NCI-H1694 treated with DMSO at 0.1 percent for 48 hours (cell line): ENCODE measurements at regions not wholly inside any gene's neighbourhood (a gene's known extent, or its start where the extent isn't known, plus 50 kb on each side); places are given as distances from the start of the nearest gene placed in this dataset.

Experiments used
- DNase-seq: peaks from one replicate; lab custom pipeline; 2025; lab: John Stamatoyannopoulos, UW

DNA sequence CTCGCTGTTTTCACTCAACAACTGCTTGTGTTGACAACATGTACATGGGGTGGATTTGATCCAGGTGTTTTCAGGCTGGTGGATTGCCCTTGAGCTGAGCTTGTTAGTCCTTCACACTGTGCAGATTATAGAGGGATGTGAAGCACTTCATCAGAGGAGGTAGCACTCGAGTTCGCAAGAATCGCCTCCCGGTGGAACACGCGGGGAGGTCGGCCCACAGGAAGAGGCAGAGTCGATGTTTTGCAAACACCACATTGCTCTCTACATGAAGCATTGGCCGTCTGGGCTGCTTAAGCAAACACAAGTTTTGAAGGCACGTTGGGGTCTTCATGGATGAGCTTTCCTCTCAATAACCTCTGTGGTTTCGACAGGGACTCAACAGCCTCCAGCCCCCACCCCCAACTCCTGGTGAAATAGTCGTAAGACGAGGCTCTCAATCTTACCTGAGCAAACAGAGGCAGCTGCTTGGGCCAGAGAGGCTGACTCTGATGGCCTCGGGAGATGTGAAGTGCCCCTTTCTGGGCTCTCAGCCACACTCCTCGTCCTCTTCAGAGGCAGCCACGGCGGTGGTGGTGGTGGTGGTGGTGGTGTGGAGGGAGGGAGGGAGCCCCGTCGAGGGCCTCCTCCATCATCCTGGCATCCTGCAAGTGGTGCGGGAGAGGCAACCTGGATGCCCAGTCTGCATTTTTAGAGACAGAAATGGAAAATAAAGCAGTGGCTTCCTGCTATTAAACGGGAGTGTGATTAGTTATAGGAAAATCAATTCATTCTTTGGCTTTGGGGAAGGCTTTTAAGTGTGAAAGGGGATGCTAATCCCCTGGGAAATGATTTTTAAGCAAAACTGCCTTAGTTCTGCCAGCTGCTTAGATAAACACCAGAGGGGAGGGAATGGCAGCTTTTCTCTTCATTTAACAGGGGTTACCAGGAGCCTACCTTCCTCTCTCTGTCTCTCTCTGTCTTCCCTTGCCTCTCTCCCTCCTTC lies 552.5 kb upstream of the EEF2KMT start:
- no peak for DNase-seq

DNA sequence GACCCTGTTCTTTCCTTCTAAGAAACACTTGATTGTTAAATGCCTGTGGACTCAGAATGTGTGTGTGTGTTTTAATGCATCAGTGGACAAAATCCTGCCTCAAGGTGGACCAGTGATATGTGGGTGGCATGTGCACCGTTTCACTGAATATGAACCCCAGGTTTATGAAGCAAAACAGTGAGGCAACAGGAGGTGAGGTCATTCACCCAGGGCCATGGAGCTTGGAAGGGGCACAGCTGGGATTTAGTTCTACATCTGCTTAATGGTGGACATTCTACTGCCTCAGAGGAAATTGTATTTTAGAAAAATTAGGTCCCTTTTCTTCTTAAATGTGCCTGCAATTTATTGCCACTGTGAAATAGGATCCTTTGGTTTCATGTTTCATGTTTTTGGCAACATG lies 549.5 kb upstream of the EEF2KMT start:
- no peak for DNase-seq

DNA sequence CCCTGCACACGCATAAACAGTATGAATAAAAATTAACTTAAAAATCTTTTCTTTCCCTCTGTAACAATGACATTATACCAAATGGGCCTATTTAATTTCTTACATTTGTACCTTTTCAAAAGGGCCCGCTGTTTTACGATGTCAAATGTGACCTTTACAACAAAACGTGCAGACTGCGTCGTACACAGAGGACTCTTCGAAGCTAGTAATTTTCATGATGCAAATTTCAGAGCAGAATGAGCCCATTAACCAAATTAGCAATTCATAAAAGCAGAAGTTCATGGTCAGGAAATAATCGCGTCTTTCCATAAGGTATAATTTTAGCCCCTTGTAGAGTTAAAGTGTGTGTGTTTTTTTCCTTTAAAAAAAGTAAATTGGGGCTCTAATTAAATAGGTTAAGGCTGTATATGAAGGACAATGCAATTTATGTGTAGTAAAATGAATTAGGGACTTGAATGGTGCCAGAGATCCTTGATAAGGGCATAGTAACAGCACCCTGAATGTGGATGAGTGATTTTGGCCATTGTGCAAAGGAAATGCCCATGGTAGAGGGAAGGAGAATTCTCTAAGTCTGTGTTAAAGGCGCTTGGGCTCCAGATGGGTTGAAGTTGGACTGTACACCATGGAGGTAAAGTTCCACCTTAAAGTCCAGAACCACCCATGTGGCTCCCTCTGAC lies 546.4 kb upstream of the EEF2KMT start:
- DNase-seq: no peak

DNA sequence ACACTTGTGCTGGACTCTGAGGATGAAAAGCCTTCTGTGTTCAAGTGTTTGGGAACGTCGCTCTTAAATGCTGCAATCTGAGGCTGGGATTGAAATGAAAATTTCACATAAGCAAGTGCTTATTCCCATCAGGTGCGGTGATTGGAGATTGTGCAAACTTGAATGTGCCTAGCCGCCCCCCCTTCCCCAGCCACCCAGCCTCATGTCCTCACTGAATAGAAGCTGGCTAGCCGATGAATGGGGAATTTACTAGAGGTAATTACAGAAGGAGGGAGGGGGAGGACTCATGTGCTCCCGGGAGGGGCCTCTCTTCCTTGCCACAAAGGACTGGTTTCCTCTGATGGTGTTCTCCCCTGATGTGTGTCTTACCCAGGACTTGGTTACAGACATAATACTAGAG lies 544.8 kb upstream of the EEF2KMT start:
- DNase-seq: no peak

DNA sequence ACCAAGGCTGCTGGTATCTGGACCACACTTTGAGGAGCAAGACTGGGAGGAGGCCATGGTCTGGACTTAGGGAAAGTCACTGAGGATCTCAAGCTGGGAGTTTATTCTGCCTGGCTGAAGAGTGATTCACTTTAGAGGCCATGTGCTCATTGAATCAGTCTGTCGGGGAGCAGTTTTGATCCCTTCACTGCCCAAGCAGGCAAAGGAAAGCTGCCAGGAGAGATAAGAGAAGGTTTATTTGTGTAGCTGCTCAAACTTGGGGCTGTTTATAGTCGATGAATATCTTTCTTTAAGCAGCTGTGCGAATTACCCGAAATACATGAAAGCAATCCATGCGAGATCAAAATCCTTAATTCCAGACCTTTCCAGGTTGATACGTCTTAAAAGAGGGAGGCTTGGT lies 544.4 kb upstream of the EEF2KMT start:
- DNase-seq: no peak

DNA sequence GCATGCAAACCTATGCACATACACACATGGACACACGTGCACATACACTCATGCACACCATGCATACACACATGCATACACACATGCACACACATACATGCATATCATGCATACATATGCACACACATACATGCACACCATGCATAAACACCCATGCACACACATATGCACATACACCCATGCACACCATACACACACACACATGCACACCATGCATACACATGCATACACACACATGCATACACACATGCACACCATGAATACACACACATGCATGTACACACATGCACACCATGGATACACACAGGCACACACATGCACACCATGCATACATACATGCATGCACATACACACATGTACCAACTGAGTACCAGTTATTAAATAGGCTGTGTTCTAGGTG lies 543.3 kb upstream of the EEF2KMT start:
- no peak for DNase-seq

DNA sequence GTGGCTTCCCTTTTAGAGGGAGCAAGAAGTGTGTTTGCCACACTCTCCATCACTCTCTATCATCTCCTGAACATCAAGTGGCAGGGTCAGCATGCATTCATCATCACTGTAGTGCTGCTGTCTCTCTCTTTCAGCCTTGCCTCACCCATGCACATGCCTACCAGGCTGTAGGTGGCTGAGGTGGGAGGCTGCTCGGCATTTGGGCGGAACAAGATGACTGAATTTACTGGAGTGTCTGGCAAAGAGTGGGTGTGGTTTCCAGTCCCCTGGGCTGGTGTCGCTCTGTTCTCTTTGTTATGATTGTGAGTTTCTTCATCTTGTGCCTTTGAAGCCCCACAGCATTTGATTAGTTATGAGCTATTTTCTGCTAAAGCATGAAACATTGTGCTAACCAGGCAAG lies 541.9 kb upstream of the EEF2KMT start:
- no peak for DNase-seq

DNA sequence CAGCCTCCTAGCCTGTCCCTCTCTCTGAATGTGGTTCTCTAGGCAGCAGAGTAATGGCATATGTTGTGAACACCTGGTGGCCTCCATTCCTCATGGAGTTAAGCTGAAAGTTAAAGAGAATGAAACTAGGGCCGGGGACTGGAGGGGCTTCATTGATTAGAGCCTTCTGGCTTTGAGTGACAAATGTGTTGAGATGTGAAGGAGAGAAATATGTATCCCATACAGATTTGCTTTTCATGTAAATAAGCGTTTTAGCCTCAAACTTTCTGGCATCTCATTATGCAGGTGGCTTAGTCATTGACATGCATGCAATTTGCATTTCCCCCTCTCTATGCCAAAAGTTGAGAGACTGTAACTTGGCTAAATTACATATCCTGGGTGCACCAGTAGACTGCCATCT lies 537.7 kb upstream of the EEF2KMT start:
- DNase-seq: no peak

DNA sequence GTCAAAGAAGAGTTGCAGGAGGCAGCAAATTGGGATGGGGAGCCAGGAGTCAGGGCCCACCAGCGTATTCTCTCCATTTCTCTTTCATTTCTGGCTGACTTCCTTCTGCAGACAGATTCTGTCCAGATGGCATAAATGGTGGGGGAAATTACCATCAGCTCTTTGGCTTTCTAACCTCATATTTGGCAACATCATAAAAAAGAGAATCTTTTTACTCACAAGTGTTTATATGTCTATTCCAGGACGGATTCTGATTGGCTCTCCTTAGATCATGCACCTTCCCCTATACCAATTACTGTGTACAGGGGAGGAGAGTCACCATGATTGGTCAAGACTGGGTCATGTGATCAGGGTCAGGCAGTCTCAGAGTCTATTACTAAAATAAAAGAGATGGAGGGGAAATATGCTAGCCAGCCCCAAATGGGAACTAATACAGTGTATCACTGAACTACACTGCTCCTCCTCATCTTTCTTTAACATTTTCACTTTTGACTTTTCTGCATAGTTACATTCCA lies 537.1 kb upstream of the EEF2KMT start:
- no peak for DNase-seq

DNA sequence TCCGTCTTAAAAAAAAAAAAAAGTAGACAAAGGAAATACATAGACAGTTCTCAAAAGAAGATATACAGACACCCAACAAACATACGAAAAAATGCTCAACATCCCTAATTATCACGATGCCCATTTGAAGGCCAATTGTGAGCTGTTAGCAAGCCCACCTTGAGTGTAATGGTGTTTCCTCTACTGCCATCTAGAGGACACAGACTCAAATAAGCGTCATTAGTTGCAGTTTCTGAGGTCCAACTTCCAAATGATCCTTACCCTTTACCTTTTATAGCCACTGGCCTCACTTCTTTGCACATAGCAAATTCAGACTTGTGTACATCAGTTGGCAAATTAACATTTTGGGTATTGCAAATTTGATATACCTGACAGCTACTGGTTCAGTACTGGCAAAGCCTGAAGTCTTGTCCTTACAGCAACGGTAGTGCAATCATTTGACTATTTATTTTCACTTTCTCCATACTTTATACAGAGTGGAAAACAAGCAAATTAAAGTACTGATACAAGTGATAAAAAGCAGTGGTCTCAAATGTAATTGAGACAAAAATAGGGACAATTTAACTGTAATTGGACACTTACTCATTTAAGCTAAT lies 536.3 kb upstream of the EEF2KMT start:
- no peak for DNase-seq

DNA sequence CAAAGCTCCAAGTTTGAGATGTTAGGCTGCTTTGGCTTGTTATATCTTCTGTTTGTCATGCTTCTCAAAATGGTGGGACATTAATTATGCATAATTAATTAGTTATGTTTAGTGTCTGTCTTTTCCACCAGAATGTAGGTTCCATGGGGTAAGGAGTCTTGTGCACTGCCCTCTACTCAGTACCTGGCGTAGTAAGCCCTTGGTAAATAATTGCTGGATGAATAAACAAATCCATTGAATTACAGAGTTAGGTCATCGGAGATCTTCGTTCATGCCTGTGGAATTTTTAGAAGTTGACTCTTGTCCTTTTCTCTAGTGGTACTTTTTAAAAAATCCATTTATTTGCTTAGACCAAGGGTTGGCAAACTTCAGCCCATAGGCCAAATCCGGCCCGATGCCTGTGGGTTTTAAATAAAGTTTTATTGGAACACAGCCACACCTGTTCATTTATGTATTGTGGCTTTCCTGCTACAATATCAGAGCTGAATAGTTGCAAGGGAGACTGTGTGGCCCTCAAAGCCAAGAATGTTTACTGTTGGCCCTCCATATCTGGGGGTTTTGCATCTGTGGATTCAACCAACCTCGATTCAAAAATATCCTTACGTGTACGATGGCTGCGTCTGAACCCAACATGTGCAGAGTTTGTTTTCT lies 524.8 kb upstream of the EEF2KMT start:
- DNase-seq: no peak

DNA sequence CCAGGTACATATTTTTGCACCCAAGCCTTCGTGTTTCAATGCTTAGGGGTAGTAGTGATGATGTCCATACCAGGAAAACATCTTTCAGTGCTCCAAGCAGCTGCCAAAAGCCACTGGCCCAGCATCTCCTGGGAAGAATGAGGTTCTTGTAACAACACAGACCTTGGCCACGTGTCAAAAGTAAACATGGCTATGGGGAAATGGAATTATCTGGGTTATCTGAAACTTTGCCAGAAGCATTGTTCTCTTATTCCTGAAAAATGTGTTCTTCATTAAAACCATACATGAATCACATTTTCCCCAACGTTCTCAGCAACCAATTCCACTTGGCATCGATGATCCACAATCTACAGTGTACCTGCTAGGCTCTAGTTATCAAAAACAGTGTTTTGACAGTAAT lies 524.2 kb upstream of the EEF2KMT start:
- DNase-seq: no peak

DNA sequence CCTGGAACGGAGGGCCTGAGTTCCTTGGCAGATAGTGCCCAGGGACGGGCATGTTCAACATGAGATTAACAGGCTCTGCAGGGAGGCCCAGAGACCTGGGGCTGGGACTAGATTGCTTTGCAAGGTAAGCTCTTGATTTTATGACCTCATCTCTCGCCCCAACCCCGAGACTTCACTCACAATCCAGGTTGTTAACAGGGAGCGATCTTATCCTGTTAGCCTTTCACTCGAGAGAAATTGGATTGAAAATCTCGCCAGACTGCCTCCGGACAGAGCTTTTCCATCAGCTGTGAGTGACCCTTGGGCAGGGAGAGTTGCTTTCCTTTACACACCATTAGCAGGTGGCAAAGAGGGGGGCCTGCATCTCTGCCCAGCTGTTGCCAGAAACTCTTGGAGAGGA lies 521.7 kb upstream of the EEF2KMT start:
- no peak for DNase-seq

DNA sequence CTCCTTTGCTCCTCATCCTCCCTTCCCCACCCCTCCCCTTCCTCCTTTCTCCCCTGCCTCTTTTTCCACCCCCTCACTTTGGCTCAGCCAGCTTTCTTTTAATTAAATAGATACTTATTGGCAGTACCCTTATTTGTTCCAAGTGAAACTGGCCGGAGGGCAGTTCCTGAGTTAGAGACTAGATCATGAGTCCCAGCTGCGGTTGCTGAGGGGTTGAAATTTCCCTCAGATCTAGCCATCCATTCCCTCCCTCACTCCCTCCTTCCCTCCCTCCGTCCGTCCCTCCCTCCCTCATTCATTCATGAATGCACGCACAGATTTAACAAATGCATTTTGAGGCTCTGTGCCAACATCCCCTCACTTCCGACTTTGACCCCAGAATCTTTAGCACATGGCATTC lies 519.2 kb upstream of the EEF2KMT start:
- no peak for DNase-seq

DNA sequence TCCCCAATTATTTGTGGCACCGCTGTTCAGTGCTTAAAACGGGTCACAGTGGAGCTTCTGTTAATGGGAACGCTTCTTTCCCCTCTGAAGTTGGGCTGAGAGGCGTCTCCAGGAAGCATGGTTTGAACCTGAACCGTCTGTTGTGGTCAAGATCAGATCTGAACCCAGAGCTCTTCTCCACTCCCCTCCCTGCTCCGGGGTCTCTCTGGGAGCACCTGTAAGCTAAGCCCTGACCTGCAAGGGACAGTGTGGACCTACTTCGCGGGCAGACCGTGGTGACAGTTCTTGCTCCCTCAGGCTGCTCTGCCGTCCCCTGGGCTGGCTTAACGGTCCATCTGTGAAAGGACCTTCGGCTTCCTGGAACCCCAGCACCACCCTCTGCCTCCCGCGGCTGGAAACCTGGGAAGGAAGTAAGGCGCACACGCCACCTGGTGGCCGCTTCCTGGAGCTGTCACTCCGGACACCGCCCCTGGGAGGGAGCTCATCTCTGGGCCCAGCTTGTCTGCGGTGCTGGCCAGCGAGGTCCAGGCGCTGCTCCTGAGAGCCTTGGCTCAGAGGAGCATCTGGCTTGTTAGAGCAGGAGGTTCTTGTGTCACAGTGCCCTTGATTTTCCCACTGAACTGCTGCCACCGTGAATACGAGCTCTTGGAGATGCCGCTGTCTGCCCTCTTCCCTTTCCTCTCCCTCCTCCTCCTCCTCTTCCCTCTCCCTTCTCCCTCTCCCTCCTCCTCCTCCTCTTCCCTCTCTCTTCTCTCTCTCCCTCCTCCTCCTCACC lies 518.5 kb upstream of the EEF2KMT start:
- no peak for DNase-seq

DNA sequence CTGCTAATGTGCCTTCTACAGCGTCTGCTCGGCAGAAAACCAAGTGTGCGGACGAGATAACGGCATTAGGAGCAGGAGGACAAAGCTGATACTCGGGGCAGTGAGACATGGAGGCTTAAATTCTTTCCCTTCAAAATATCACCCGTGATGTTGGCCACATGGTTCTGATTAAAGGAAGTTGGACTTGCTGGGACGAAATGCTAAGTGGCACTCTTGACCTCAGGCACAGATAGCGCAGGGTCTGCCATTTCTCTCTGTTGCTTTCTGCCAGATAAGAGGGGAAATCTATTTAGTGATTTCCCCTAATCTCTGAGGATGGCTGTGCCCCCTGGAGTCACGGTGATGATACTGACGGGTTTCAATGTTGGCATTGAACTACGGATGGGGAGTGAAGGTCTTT lies 509.6 kb upstream of the EEF2KMT start:
- DNase-seq: no peak

DNA sequence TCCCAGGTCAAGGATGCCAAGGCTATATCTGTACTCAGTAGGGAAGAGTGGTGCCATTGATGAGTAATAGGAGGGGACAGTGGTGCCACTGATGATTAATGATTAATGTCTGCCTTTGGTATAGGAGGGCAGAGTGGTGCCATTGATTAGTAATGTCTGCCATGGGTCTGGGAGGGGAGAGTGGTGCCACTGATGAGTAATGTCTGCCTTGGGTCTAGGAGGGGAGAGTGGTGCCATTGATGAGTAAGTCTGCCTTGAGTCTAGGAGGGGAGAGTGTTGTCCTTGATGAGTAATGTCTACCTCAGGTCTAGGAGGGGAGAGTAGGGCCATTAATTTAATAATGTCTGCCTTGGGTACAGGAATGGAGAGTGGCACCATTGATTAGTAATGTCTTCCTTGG lies 507.8 kb upstream of the EEF2KMT start:
- DNase-seq: no peak

DNA sequence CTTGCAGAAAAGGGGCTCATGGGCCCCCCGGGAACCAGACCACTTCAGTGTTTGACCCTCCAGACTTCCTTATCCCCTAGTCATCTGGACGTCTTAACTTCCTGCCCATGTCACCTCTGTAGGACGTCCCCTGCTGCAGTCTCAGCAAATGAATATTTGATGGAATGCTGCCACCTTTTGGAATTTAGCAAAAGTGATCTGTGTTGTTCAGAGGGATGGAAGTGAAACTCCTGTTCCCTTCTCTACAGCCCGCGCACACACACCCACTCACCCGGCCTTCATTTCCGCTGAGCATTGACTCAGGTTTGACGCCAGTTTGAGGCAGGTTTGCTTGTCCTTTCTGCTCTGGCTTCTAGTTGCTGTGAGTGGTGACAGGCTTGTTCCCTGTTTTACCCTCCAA lies 507.2 kb upstream of the EEF2KMT start:
- DNase-seq: peak; percentile 0

DNA sequence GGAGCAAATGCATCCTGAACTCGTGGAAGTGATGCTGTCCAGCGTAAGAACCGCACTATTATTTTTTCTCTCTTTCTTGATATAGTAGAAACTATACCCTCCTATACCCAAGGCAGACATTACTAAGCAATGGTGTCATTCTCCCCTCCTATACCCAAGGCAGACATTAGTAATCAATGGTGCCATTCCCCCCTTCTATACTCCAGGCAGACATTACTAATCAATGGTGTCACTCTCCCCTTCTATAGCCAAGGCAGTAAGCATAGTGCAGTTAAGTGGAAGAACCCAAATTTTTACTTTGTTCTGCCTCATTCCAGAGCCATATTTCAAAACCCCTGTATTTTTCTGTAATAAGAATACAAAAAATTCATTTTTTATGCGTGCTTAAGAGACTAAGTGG lies 506.2 kb upstream of the EEF2KMT start:
- DNase-seq: no peak

DNA sequence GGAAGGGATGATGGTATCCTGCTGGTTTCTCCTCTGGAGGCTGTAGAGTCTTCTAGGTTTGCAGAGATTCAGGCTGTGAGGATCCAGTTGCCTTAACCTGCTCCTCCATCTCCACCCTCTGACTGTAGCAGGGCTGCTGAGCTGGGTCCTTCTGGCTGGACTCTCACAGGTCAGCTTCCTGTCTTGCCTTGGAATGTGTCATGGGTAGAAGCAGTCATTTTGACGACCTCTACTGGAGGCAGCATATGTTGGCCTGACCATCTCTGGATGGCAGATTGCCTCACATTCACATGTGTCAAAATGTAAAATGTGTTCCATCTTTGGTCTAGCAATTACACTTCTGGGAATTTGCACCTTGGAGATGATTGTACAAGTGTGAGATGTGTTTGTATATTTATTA lies 504.4 kb upstream of the EEF2KMT start:
- DNase-seq: no peak

DNA sequence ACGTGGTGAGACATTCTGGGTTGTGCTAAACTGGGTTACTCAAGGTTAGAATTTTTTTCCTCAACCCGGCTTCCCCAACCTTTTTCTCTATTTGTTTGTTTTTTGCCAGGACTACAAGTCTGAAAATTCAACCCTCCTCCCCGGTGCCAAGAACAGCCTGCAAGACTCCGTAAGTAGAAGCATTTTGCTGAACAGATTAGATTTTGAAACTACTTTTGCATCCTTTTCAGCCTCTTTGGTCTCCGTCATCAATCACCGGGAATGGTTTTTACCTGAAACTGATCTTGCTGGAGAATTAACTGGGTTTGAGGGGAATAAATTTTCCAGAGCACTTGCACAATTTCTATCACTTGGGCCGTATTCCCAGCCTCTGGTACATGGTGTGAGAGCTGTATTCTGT lies 501.2 kb upstream of the EEF2KMT start:
- DNase-seq: no peak

DNA sequence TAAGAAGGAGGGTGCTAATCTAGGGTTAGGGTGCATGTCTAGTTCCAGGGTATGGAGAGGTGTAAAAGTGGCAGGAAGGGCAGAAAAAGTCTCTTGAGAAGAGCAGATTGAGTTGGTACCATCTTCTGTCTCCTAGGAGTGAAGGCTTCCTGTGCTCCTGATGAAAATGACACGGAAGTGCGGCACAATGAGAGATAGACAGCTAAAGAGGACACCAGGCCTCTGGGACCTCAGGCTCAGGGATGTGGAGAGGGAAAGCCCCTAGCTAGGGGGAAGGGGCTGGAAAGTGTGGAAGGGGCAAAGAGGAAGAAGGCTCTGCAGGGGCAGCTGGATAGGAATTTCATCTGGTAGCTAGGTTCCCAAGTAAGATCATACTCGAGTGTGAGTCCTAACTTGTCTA lies 498.3 kb upstream of the EEF2KMT start:
- DNase-seq: no peak
